Right kidney (tissue), 1 donor: ENCODE measurements at regions not wholly inside any gene's neighbourhood (a gene's known extent, or its start where the extent isn't known, plus 50 kb on each side); places are given as distances from the start of the nearest gene placed in this dataset.

ENCODE experiments used
- DNase-seq: peaks from one replicate; pipeline ENCODE4 v3.0.0-alpha.2; 2016

- DNase-seq: no peak
These were observed 417.0 kb upstream of the PSMD7 start for GRCh38 chr16:73879621-73880020.

DNA sequence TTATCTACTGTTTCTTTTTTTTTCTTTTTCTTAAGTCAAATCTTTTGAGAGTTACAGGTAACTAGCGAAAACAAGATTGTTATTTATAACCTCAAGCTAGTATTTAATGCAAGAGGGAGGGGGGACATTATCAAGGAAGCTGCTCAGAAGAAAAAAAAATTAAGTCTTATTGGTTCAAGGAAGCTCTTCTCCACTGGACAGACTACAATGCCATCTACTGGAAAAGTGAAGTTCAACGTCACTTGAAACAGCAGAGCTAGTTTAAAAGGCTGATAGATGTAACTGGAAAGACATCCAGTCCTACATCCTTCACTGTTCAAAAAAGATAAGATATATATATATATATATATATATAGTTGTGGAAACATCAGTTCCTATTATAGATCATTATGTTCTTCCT is 418.0 kb upstream of the PSMD7 start:
- DNase-seq: no peak

DNA sequence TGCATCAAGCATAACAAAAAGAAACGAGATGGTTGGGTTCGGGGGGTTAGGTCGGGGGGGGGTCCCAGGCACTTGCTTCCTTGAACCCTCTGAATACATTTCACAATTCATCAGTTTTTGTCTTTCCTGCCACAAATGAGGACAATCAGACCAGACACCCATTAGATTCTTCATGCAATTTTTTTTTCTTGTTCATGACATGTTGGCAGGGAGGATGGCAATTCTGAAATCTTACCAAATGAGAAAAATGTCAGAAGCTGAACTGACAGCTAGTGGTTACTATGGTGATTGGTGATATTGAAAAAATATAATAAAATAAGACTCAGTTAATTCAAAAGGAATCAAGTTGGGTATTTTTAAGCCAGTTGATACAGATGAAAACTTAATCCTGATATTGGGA is 419.5 kb upstream of the PSMD7 start:
- DNase-seq: no peak

GRCh38 chr16:73875996-73876690 is 420.5 kb upstream of the PSMD7 start:
- DNase-seq: no peak

- DNase-seq: no peak
These were observed 422.3 kb upstream of the PSMD7 start for GRCh38 chr16:73874324-73874723.

DNA sequence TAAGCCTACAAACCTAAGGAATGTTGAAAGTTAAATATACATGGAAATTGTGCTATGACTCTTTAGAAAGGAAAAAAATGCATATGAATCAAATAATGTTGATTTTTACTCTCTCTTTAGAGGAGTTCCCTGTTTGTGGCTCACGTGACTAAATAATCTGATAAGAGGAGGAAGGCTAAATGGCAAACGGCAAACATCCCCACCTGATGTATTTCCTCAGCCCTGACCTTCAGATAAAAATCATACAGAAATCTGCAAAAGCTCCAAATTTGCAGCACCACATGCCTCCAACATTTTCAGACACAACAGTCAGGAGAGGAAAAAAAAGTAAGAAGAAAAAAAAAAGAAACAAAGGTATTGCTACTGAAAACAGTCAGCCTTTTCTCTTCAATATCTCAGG is 423.0 kb upstream of the PSMD7 start:
- no peak for DNase-seq

- DNase-seq: no peak
These were observed 423.8 kb upstream of the PSMD7 start for GRCh38 chr16:73872856-73873255.

DNA sequence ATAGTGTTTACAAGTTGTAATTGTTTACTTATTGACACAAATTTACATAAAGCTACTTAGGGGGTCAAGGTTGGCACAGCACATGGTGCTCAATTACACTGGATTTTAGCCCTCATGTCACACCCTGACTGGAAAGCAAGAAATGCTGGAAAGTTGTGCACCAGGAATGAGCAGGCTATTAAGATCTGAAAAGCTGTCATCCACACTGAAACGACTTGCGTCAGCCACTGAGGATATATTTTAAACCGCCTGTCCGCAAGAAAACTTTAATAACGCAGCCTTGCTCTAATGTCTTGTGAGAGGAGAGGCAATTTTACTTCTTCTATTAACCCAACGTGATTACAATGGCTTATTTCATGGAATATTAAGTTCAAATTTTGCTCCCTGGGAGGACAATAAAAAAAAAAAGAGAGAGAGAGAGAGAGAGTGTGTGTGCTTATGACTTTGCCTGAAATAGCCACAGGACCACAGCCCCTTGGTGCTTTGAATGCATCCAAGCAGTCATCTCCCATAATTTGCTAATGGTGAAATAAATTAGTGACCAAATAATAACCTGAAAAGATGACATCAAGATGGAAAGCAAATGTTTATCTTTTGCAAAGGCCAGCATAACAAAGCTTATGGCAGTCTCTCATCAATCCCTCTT is 425.4 kb upstream of the PSMD7 start:
- DNase-seq: no peak

DNA sequence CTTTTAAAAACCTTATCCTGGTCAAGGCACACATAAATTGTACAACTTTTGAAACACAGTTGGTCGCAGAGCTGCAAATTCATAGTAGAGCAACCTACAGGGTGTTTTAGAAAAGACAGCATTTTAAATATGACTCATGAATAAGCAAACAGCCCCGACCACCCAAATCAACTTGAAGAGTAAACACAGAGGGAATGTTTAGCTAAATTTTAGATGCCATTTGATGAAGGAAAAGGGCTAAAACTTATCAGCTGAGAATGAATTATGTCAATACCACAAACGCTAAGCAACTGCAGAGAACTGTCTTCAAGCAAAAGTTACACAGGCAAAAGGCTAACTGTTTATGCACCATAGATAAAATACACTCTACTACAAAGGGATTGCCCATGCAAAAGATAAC is 427.5 kb upstream of the PSMD7 start:
- DNase-seq: no peak

DNA sequence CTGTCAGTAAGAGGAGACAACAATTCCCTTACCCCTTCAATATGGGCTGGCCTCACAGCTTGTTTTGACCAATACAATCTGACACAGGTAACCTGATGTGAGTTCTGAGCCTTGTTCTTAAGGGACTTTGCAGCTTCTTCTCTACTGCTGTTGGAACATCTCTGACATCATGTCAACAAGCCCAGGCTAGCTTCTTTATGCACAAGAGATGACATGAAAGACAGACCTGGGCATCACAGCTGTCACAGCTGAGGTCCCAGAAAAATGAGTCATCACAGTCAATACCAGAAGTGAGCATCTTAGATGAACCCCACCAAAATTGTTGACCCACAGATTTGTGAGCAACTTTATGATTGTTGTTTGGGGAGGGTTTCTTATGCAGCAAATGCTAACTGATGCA is 431.7 kb upstream of the PSMD7 start:
- DNase-seq: no peak

- no peak for DNase-seq
These were observed 438.3 kb upstream of the PSMD7 start for GRCh38 chr16:73858326-73858725.

- DNase-seq: no peak
These were observed 442.6 kb upstream of the PSMD7 start for GRCh38 chr16:73853968-73854367.

DNA sequence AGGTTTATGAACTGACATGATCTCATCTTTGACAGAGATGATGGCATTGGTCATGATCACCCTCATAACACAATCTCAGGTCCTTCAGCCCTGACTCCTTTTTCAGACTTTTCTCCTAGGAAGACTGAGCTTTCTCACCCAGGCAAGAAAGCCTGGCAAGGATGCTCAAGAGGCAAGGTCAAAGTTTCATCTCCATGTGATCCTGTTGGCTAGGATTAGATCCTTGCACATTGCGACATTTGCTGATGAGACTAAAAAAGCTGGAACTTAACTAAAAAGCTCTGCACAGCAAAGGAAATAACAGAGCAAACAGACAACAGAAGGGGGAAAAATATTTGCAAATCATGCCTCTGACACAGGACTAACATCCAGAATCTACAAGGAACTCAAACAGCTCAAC is 444.1 kb upstream of the PSMD7 start:
- DNase-seq: no peak

DNA sequence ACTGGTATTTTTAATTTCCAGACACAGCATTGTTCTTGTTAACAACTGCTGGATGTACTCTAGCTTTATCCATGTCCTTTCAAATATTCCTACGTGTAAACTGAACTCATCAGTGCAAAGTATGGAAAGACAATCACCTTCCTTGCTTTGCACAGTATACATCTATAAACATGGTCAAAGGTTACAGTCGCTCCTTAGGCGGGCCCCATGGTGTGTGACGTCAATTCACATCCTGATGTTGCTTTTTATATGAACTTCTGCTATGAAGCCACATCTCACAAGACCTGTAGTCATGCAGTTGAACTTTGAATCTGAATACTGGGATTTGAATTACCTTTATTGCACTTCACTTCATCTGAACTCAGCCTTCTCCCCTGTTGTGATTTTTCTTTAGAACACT is 447.6 kb upstream of the PSMD7 start:
- no peak for DNase-seq

DNA sequence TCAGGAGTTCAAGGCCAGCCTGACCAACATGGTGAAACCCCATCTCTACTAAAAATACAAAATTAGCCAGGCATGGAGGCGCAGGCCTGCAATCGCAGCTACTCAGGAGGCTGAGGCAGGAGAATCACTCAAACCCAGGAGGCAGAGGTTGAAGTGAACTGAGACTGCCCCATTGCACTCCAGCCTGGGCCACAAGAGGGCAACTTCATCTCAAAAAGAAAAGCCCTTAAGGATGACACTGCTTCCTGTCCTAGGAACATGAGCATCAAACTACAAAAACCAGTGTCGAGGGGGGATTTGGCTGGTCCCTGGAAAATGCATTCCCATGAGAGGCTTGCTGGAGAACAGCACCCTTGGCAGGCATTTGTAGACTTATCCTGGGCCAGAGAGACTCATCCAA is 449.5 kb upstream of the PSMD7 start:
- DNase-seq: no peak

DNA sequence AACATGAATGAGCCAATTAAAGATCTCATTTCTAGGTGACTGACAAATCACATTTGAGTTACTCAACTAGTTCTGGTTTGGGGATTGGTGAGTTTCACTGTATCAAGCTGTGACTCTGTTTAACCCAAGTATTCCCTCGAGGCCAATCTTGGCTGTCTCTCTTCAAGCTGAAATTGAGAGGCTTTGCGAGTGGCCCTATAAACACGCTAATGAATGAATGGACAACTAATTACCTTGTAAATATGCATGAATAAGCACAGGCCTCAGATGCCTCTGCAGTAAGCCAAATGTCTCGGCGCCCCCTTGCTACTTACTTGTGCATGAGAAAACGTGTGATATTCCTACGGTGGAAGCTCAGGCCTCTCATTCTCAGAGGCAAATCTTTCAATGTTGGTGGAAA is 450.3 kb upstream of the PSMD7 start:
- DNase-seq: no peak

GRCh38 chr16:73846007-73846330 is 450.6 kb upstream of the PSMD7 start:
- no peak for DNase-seq

DNA sequence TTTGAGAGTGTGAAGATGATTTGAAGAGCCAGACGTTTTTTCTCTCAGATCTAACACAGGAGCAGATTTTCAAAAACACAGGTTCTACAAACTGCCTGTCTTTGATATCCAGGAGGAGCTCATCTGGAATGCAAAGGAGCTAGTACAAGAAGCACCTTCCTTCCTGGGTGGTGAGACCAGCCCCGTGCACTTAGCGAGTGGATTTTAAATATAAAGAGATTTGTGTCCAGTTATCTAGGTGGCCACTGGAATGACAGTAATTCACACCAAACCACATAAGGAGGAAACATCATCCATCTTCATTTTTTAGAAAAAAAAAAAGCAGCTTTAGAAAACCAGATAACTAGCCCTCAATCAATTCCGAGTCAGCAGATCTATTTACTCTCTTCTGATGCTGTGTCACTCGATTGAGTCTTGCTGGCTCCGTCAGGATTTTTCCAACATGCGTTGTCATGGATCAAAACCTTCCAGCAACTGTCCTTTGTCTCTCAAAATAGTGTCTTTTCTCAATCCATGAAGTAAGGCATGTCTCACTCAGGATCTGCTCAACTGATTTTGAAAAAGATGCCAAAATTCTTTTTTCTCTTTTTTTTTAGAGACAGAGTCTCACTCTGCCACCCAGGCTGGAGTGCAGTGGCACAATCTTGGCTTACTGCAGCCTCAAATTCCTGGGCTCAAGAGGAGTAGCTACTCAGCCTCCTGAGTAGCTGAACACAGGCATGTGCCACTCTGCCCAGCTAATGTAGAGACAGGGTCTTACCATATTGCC is 451.2 kb upstream of the PSMD7 start:
- no peak for DNase-seq

- no peak for DNase-seq
These were observed 455.9 kb upstream of the PSMD7 start for GRCh38 chr16:73840728-73841127.

GRCh38 chr16:73831220-73831619 is 465.4 kb upstream of the PSMD7 start:
- DNase-seq: no peak

DNA sequence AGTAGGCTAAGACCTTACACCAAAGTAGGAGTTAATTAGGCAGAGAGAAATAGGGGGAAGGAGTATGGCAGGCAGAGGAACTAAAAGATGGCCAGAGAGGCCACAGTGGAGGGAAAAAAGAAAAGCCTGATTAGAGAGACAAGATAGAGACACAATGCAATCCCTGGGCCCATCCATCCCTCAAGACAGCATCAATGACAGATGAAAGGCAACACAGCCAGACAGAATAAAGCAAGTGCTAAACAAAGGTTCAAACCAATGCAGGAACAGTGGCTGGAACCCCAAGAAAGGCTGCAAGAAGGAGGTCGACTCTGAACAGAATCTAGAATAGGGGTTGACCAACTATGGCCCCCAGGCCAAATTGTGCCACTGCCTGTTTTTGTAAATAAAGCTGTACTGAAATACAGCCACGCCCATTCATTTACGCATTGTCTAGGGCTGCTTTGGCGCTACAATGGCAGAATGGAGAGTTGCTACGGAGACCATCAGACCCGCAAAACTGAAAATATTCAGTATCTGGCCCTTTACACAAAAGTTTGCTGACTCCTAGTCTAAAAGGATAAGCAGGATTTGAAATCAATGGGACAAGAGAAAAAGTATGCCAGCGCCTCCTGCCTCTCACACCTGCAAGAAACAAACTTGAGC is 473.3 kb upstream of the PSMD7 start:
- no peak for DNase-seq

DNA sequence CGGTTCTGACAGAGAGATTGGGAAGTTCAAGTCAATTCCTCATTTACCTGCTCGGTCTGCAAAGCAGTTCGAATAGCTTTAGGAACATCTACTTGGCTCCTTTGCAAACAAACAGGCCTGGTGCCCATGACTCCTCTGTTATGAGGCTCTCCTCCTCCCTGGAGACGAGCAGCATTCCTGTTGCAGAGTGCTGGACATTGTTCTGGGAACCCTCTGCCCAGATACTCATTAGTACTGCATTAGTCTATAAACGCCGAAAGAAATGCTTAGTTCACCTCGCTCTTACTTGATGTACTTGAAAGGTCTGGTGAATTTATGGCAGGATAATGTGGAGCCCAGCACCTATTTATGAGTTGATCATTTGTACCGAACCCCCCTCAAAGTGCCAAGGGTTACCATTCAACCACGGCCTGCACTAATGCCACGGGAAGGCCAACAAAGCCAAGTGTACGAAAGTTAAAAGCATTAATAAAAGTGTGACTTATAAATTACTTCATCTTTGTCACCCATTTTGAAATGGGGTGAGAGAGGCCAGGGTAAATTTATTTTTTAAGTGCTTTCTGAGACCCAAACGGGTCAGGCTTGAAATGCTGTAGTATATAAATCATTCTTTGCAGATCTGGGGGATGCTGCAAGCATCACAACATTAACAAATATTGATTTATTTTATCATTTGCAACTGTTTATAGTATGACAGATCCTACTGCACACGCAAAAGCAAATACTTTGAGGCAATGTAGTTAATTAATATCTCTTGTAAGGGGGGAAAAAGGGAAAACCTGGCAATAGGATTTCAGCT is 478.9 kb upstream of the PSMD7 start:
- DNase-seq: no peak

DNA sequence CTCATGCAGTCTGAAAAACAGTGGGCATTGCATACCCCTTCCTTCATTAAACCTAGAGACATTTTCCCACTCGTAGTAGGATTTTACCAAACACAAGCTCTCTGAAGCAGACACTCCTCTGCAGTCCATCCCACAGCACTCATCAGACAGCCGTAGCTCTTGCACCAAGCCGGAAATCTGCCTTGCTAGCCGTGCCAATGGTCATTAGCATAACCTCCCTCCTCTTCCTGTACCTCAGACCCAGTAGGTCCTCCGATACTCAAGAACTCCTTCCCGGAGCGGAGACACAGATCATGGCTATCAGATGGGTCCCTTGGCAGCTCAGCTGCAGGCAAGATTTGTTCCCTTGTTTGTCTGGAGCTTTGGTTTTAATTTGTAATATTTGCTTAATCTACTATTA is 483.1 kb upstream of the PSMD7 start:
- DNase-seq: no peak
